Activated T-helper 17 cell treated with anti-CD3 and anti-CD28 coated beads, Interleukin-2, amount 50 U/mL, for 72 hours (primary cell): ENCODE measurements at regions not wholly inside any gene's neighbourhood (a gene's known extent, or its start where the extent isn't known, plus 50 kb on each side); places are given as distances from the start of the nearest gene placed in this dataset.
"Not testable (repeated sequence)": the region's sequence is repeated elsewhere in the genome, so short reads cannot be mapped to it uniquely, and the experiment has no call there.

Source experiments
- ATAC-seq: fragments of 150-1000 bp; cut with Tn5 transposase; replicated peaks from 2 replicates; pipeline ENCODE4 v1.10.0; 2021; ENCODE audit warnings: mild to moderate bottlenecking, moderate library complexity
- H3K27ac Mint-ChIP-seq: one replicate; pipeline ENCODE4 v1.8.0; 2022; ENCODE audit warnings: mixed read lengths
- H3K27me3 Mint-ChIP-seq: one replicate; pipeline ENCODE4 v1.8.0; 2022; ENCODE audit warnings: mixed read lengths
- H3K36me3 Mint-ChIP-seq: one replicate; pipeline ENCODE4 v1.8.0; 2022; ENCODE audit warnings: low read depth, mild to moderate bottlenecking, mixed read lengths
- H3K4me1 Mint-ChIP-seq: one replicate; pipeline ENCODE4 v1.8.0; 2022; ENCODE audit warnings: mixed read lengths
- H3K4me3 Mint-ChIP-seq: one replicate; pipeline ENCODE4 v1.8.0; 2022; ENCODE audit warnings: mild to moderate bottlenecking, mixed read lengths
- H3K9me3 Mint-ChIP-seq: one replicate; pipeline ENCODE4 v1.8.0; 2022; ENCODE audit warnings: mixed read lengths

GRCh38 chr5:92271750-92272149 lies 888.6 kb upstream of the ARRDC3 start:
- peaks cover 22% of the 10 kb centered on the region for H3K9me3 Mint-ChIP-seq
- not testable (repeated sequence) for H3K4me1 Mint-ChIP-seq, ATAC-seq, H3K36me3 Mint-ChIP-seq, H3K4me3 Mint-ChIP-seq, H3K27me3 Mint-ChIP-seq, H3K27ac Mint-ChIP-seq

GRCh38 chr5:92268343-92268742 lies 885.2 kb upstream of the ARRDC3 start:
- Mint-ChIP-seq H3K4me1 (no peaks in the 10 kb centered on the region), H3K4me3 (no peak overlapping the region)

GRCh38 chr5:92267830-92268229 lies 884.7 kb upstream of the ARRDC3 start:
- Mint-ChIP-seq H3K27ac (no peak overlapping the region), H3K4me1 (no peaks in the 10 kb centered on the region), H3K27me3 (no peaks in the 10 kb centered on the region), H3K9me3 (peaks cover 19% of the 10 kb centered on the region), H3K4me3 (no peak overlapping the region), H3K36me3 (no peaks in the 10 kb centered on the region)
- ATAC-seq, result no peak

More at GRCh38 chr5:92268343-92268742, 885.2 kb upstream of the ARRDC3 start:
- no peaks in the 10 kb centered on the region for H3K36me3 Mint-ChIP-seq
- no peak for ATAC-seq
- no peaks in the 10 kb centered on the region for H3K27me3 Mint-ChIP-seq
- H3K27ac Mint-ChIP-seq, result no peak overlapping the region
- peaks cover 19% of the 10 kb centered on the region for H3K9me3 Mint-ChIP-seq

- Mint-ChIP-seq H3K36me3 (no peaks in the 10 kb centered on the region), H3K27ac (no peak overlapping the region), H3K4me1 (no peaks in the 10 kb centered on the region), H3K4me3 (no peak overlapping the region), H3K27me3 (no peaks in the 10 kb centered on the region), H3K9me3 (peaks cover 15% of the 10 kb centered on the region)
- ATAC-seq, result no peak
Observed at GRCh38 chr5:92265804-92266203, 882.7 kb upstream of the ARRDC3 start.

DNA sequence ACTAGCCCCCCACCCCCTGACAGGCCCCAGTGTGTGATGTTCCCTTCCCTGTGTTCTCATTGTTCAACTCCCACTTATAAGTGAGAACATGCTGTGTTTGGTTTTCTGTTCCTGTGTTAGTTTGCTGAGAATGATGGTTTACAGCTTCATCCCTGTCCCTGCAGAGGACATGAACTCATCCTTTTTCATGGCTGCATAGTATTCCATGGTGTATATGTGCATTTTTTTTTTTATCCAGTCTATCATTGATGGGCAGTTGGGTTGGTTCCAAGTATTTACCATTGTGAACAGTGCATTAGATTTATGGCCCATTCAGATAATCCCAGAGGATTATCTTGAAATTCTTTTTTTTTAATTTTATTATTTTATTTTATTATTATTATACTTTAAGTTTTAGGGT lies 872.5 kb upstream of the ARRDC3 start:
- H3K36me3 Mint-ChIP-seq, H3K9me3 Mint-ChIP-seq, H3K27ac Mint-ChIP-seq, ATAC-seq, H3K4me3 Mint-ChIP-seq, H3K4me1 Mint-ChIP-seq, H3K27me3 Mint-ChIP-seq: not testable (repeated sequence)

DNA sequence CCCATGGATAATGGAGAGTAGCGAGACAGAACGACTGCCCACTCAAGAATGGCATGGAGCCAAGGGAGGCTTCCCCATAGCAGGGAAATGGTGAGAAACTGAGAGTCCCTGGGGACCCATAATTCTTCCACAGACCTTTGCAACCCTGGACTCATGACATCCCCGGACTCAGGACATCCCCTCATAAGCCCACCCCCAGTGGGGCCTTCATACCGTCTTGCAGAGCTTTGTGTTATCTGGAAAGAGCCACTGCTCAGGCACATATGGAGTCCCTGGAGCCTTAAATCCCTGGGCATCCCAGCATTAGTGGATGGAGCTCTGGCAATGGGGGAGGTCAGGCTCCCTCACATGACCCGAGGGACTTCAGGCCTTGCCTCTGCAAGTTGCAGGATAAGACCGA lies 865.4 kb upstream of the ARRDC3 start:
- Mint-ChIP-seq H3K27ac (no peak overlapping the region), H3K4me1 (no peaks in the 10 kb centered on the region), H3K36me3 (no peaks in the 10 kb centered on the region)

GRCh38 chr5:92242170-92242569 lies 859.1 kb upstream of the ARRDC3 start:
- no peak overlapping the region for H3K27ac Mint-ChIP-seq
- no peaks in the 10 kb centered on the region for H3K27me3 Mint-ChIP-seq
- no peaks in the 10 kb centered on the region for H3K36me3 Mint-ChIP-seq
- no peak overlapping the region for H3K4me3 Mint-ChIP-seq
- H3K4me1 Mint-ChIP-seq, result no peaks in the 10 kb centered on the region
- no peak for ATAC-seq
- peaks cover 7% of the 10 kb centered on the region for H3K9me3 Mint-ChIP-seq

More for the DNA sequence above, 865.4 kb upstream of the ARRDC3 start:
- ATAC-seq, result no peak
- H3K27me3 Mint-ChIP-seq, result no peaks in the 10 kb centered on the region
- peaks cover 17% of the 10 kb centered on the region for H3K9me3 Mint-ChIP-seq
- no peak overlapping the region for H3K4me3 Mint-ChIP-seq

DNA sequence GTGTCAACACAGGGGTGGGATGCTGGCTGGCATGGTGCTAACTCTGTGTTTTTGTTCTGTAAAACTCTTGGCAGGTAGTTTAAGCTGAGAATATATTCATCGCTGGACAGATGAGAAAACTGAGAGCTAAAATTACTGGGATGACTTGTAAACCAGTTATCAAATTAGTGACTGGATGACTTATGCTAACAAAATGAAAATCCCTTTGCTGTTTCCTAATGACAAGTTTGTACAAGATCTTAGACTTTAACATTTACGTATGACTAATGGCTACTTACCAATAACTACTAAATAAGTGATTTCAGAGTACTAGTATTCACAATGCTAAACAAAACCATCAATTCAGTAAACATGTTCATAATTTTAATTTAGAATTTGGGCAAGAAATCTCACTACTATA lies 854.8 kb upstream of the ARRDC3 start:
- Mint-ChIP-seq H3K4me3 (no peak overlapping the region), H3K27ac (no peak overlapping the region), H3K4me1 (no peaks in the 10 kb centered on the region), H3K27me3 (no peaks in the 10 kb centered on the region), H3K36me3 (no peaks in the 10 kb centered on the region), H3K9me3 (peaks cover 5% of the 10 kb centered on the region)
- no peak for ATAC-seq

GRCh38 chr5:92222449-92222848 lies 839.3 kb upstream of the ARRDC3 start:
- Mint-ChIP-seq H3K4me3 (no peak overlapping the region), H3K27ac (no peak overlapping the region), H3K9me3 (peaks cover 18% of the 10 kb centered on the region), H3K36me3 (no peaks in the 10 kb centered on the region), H3K27me3 (no peaks in the 10 kb centered on the region), H3K4me1 (no peaks in the 10 kb centered on the region)
- no peak for ATAC-seq

DNA sequence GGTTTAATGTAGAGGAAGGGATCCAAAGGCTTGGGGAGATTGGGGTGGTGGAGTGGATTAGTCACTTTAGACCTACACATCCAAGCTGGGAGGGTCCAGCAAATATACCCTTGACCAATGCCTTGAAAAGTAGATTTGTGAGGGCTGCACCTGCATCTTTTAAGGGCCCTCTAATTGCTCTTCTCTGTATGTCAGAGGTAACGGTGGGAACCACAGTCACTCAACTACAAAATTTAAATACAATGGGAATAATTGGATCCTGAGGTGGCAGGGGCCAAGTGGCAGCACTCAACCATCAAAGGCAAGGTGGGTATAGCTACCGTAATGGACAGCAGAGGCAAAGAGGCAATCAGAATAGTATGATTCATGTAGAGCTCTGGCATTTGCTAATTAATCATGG lies 833.7 kb upstream of the ARRDC3 start:
- not testable (repeated sequence) for H3K36me3 Mint-ChIP-seq, H3K27me3 Mint-ChIP-seq, H3K4me1 Mint-ChIP-seq, H3K27ac Mint-ChIP-seq, ATAC-seq, H3K4me3 Mint-ChIP-seq
- peaks cover 15% of the 10 kb centered on the region for H3K9me3 Mint-ChIP-seq

GRCh38 chr5:92215116-92215515 lies 832.0 kb upstream of the ARRDC3 start:
- Mint-ChIP-seq H3K27ac (no peak overlapping the region), H3K9me3 (peaks cover 14% of the 10 kb centered on the region), H3K4me1 (no peaks in the 10 kb centered on the region), H3K27me3 (no peaks in the 10 kb centered on the region), H3K4me3 (no peak overlapping the region), H3K36me3 (no peaks in the 10 kb centered on the region)
- no peak for ATAC-seq

DNA sequence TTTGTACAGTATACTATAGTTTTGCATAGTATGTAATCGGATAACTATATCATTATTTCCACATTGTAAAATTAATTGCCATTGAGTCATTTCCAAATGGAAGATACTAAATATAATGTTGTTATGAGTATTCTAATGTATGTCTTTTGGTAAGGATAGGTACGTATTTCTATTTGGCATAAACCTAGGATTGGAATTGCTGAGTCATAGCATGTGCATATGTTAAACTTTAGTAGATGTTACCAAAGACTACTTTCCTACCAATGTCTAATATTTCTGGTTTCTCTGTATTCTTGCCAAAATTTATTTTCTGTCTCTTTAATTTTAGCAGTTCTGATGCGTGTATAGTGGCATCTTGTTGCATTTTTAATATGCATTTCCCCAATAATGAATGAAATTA lies 825.1 kb upstream of the ARRDC3 start:
- Mint-ChIP-seq H3K27me3 (no peaks in the 10 kb centered on the region), H3K36me3 (no peaks in the 10 kb centered on the region)

GRCh38 chr5:92207151-92207550 lies 824.0 kb upstream of the ARRDC3 start:
- ATAC-seq, result no peak
- H3K9me3 Mint-ChIP-seq, result peaks cover 5% of the 10 kb centered on the region
- H3K4me1 Mint-ChIP-seq, result no peaks in the 10 kb centered on the region
- no peaks in the 10 kb centered on the region for H3K36me3 Mint-ChIP-seq
- H3K4me3 Mint-ChIP-seq, result no peak overlapping the region
- H3K27me3 Mint-ChIP-seq, result no peaks in the 10 kb centered on the region
- no peak overlapping the region for H3K27ac Mint-ChIP-seq

More for the DNA sequence above, 825.1 kb upstream of the ARRDC3 start:
- ATAC-seq, result no peak
- no peak overlapping the region for H3K27ac Mint-ChIP-seq
- H3K4me3 Mint-ChIP-seq, result no peak overlapping the region
- peaks cover 8% of the 10 kb centered on the region for H3K9me3 Mint-ChIP-seq
- no peaks in the 10 kb centered on the region for H3K4me1 Mint-ChIP-seq

DNA sequence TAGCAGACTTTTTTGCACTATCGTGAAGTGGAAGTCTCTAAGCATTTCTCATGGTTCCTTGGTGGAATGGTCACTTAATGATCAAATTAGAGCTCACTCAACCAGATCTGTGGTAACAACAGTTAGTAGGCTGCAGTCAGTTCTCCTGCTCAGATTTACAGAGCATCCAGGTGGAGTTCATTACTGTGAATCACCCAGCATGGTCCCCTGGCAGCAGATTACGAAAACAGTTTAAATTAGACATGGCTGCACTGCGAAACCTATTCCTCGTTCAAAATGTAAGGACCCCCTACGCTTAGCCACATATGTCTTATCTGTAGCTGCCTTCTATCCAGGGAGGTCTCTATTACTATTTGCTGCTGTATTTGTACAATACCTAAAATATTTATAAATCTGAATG lies 823.6 kb upstream of the ARRDC3 start:
- H3K36me3 Mint-ChIP-seq, result no peaks in the 10 kb centered on the region
- H3K27ac Mint-ChIP-seq, result no peak overlapping the region
- H3K4me3 Mint-ChIP-seq, result no peak overlapping the region
- no peaks in the 10 kb centered on the region for H3K4me1 Mint-ChIP-seq
- H3K9me3 Mint-ChIP-seq, result peaks cover 4% of the 10 kb centered on the region
- no peaks in the 10 kb centered on the region for H3K27me3 Mint-ChIP-seq
- no peak for ATAC-seq

GRCh38 chr5:92199035-92199434 lies 815.9 kb upstream of the ARRDC3 start:
- not testable (repeated sequence) for H3K27ac Mint-ChIP-seq, H3K36me3 Mint-ChIP-seq, H3K4me3 Mint-ChIP-seq, ATAC-seq, H3K9me3 Mint-ChIP-seq, H3K27me3 Mint-ChIP-seq, H3K4me1 Mint-ChIP-seq

DNA sequence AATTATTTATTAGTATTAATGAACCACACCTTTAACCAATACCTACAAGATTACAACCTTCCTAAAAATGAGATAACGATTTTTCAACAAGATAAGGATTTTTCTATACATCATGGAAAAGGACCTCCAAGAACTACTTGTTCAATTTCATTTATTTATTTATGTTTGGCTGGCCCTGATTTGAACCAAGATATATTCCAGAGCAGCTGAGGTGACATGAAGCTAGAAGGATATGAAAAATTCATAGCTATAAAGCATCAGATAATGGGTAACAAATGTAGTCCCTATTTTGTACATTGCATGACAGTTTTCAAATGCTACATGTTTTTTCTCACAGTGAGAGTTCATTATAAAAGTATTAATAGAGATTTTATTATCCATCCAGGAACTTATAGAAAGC lies 798.5 kb upstream of the ARRDC3 start:
- Mint-ChIP-seq H3K9me3 (peaks cover 3% of the 10 kb centered on the region), H3K4me3 (no peak overlapping the region), H3K27me3 (no peaks in the 10 kb centered on the region), H3K36me3 (no peaks in the 10 kb centered on the region), H3K27ac (no peak overlapping the region), H3K4me1 (no peaks in the 10 kb centered on the region)
- ATAC-seq, result no peak
